K562 (cell line): ENCODE measurements at regions not wholly inside any gene's neighbourhood (a gene's known extent, or its start where the extent isn't known, plus 50 kb on each side); places are given as distances from the start of the nearest gene placed in this dataset.

Experiments
- ATAC-seq: fragments of 200-7000 bp; cut with Tn5 transposase; 3 replicates; pipeline ENCODE4 v1.9.1; 2020; ENCODE audit warnings: moderate library complexity
- BruUV-seq: library from RNA; stranded (reverse); fragments of 400-500 nt; replicated peaks from 2 replicates; lab custom pipeline; 2021; lab: Mats Ljungman, UMichigan
- CTCF ChIA-PET: fragments of 300-600 bp; formaldehyde crosslinking; extraction: SDS; loops from one replicate; lab custom pipeline; 2021; ENCODE audit warnings: low intra/inter-chr PET ratio; lab: Yijun Ruan, JAX
- POLR2A ChIA-PET: fragments of 300-600, 350-650 bp; sonication (Branson Sonifier 250); formaldehyde crosslinking; extraction: SDS; loops from one replicate; lab custom pipeline; 2021; ENCODE audit warnings: antibody characterized with exemption, inconsistent platforms; lab: Yijun Ruan, JAX
- DNase-seq, 4 experiments: peaks; one replicate each; pipeline versions ENCODE4 v3.0.0 to v3.0.0-alpha.2; 2011 to 2018; ENCODE audit warnings: low spot score in 3 of 4, mixed read lengths in 3 of 4; ENCODE audit errors: extremely low read depth in 1 of 4
- FAIRE-seq: peaks from 2 replicates; lab custom pipeline; 2011; peaks lifted over from hg19 to GRCh38; lab: Jason Lieb, UNC
- H2AFZ ChIP-seq: 2 replicates; pipeline ENCODE4 v1.6.0; 2011; ENCODE audit warnings: low read depth, low read length, control low read depth, inconsistent platforms
- H3K27ac ChIP-seq: fragments of 200-600 bp; 3 replicates; pipeline ENCODE4 v1.8.0; 2011; ENCODE audit warnings: low read depth, mild to moderate bottlenecking, control low read depth, inconsistent platforms, low read length, moderate library complexity, mixed read lengths; ENCODE audit errors: extremely low read depth
- H3K27me3 ChIP-seq, 2 experiments: fragments of 300-600 bp in 1 of 2; 2 replicates in 1 of 2; 3 replicates in 1 of 2; pipeline versions ENCODE4 v1.6.0 to v1.8.0; 2011; ENCODE audit warnings: inconsistent platforms in 2 of 2, low read length in 2 of 2, mild to moderate bottlenecking in 1 of 2, mixed read lengths in 1 of 2, moderate library complexity in 1 of 2; ENCODE audit not compliant: control insufficient read depth in 2 of 2, insufficient read depth in 2 of 2
- H3K36me3 ChIP-seq: fragments of 300-600 bp; 3 replicates; pipeline ENCODE4 v1.8.0; 2011; ENCODE audit warnings: mild to moderate bottlenecking, low read length, inconsistent platforms; ENCODE audit not compliant: control insufficient read depth, insufficient read depth
- H3K4me1 ChIP-seq, 2 experiments: fragments of 200-600 bp in 1 of 2; replicated peaks in 1 of 2; 2 replicates in 1 of 2; 3 replicates in 1 of 2; pipeline versions ENCODE4 v1.5.1 to v1.8.0; 2011; ENCODE audit warnings: inconsistent platforms in 2 of 2, low read length in 2 of 2, mild to moderate bottlenecking in 1 of 2, mixed read lengths in 1 of 2, moderate library complexity in 1 of 2; ENCODE audit not compliant: control insufficient read depth in 2 of 2, insufficient read depth in 2 of 2
- H3K4me2 ChIP-seq: 2 replicates; pipeline ENCODE4 v1.6.1; 2011; ENCODE audit warnings: low read length, control low read depth, inconsistent platforms, mixed read lengths; ENCODE audit not compliant: insufficient read depth
- H3K4me3 ChIP-seq: fragments of 200-600 bp; sonication (generic), shearing (Covaris generic); 2 replicates; pipeline ENCODE4 v1.5.1; 2016; ENCODE audit warnings: control low read depth, inconsistent platforms
- H3K79me2 ChIP-seq: fragments of 200-600 bp; 3 replicates; pipeline ENCODE4 v1.8.0; 2011; ENCODE audit warnings: low read length, inconsistent platforms; ENCODE audit not compliant: control insufficient read depth, insufficient read depth
- H3K9ac ChIP-seq, 2 experiments: 2 replicates each; pipeline versions ENCODE4 v1.6.0 to v1.6.1; 2011; ENCODE audit warnings: low read depth in 2 of 2, low read length in 2 of 2, control low read depth in 1 of 2, inconsistent platforms in 1 of 2, mild to moderate bottlenecking in 1 of 2, mixed read lengths in 1 of 2; ENCODE audit not compliant: insufficient read depth in 1 of 2
- H3K9me1 ChIP-seq: one replicate; pipeline ENCODE4 v1.6.0; 2011; ENCODE audit warnings: inconsistent platforms, mild to moderate bottlenecking, low read length, moderate library complexity; ENCODE audit not compliant: control insufficient read depth, insufficient read depth
- H3K9me3 ChIP-seq: replicated peaks from 2 replicates; pipeline ENCODE4 v1.5.1; 2011; ENCODE audit warnings: low read depth, low read length, inconsistent platforms; ENCODE audit not compliant: control insufficient read depth, insufficient read depth
- H4K20me1 ChIP-seq: replicated peaks from 2 replicates; pipeline ENCODE4 v1.6.1; 2011; ENCODE audit warnings: low read length, inconsistent platforms, mixed read lengths; ENCODE audit not compliant: control insufficient read depth, insufficient read depth
- ARID2 ChIP-seq: fragments of 450-650 bp; IDR thresholded peaks from 2 replicates; pipeline ENCODE4 v1.6.1; 2017; ENCODE audit warnings: antibody characterized with exemption, mild to moderate bottlenecking
- ARNT ChIP-seq, 2 experiments: fragments of 450-650 bp; IDR thresholded peaks; 2 replicates each; pipeline ENCODE4 v1.6.1; 2016; ENCODE audit warnings: mild to moderate bottlenecking in 1 of 2
- BRF1 ChIP-seq: IDR thresholded peaks from 3 replicates; pipeline ENCODE4 v1.6.1; 2011; ENCODE audit warnings: borderline replicate concordance, mild to moderate bottlenecking; ENCODE audit not compliant: insufficient read length; ENCODE audit errors: extremely low read depth
- DMBX1 ChIP-seq: fragments of 250-450 bp; sonication (Bioruptor Pico); IDR thresholded peaks from 2 replicates; pipeline ENCODE4 v1.8.0; 2022; ENCODE audit warnings: inconsistent platforms, mild to moderate bottlenecking, moderate library complexity, borderline replicate concordance
- HMGXB4 ChIP-seq: sonication (generic); formaldehyde crosslinking; IDR thresholded peaks from 2 replicates; pipeline ENCODE4 v1.8.1; 2023; ENCODE audit warnings: mild to moderate bottlenecking, missing genetic modification reagents
- KAT2B ChIP-seq: IDR thresholded peaks from one replicate; pipeline ENCODE4 v1.6.1; 2012; ENCODE audit warnings: low read depth, mild to moderate bottlenecking, control low read depth, inconsistent platforms, low read length, moderate library complexity
- KDM1A ChIP-seq, 2 experiments: fragments of 450-650 bp; IDR thresholded peaks; 2 replicates each; pipeline ENCODE4 v1.6.1; 2016; ENCODE audit warnings: mild to moderate bottlenecking in 2 of 2
- PHB2 ChIP-seq: fragments of 450-650 bp; IDR thresholded peaks from 2 replicates; pipeline ENCODE4 v1.6.1; 2017; ENCODE audit warnings: low read depth
- PRMT5 ChIP-seq: sonication (generic); formaldehyde crosslinking; IDR thresholded peaks from 2 replicates; pipeline ENCODE4 v1.5.0; 2020; ENCODE audit warnings: missing genetic modification reagents
- PTBP1 ChIP-seq: fragments of 200-400 bp; formaldehyde crosslinking; IDR thresholded peaks from 2 replicates; pipeline ENCODE4 v1.6.1; 2017; ENCODE audit warnings: low read depth, low read length
- SLC30A9 ChIP-seq: fragments of 250-450 bp; sonication (Bioruptor Pico); IDR thresholded peaks from 2 replicates; pipeline ENCODE4 v1.8.0; 2022; ENCODE audit warnings: mild to moderate bottlenecking, moderate library complexity
- TEAD4 ChIP-seq, 2 experiments: sonication (generic) in 1 of 2; formaldehyde crosslinking in 1 of 2; IDR thresholded peaks; 2 replicates each; pipeline versions ENCODE4 v1.6.1 to v1.8.0; 2012 to 2022; ENCODE audit warnings: borderline replicate concordance in 1 of 2, inconsistent platforms in 1 of 2, low read length in 1 of 2, mild to moderate bottlenecking in 1 of 2, missing genetic modification reagents in 1 of 2
- USF2 ChIP-seq: sonication (generic); formaldehyde crosslinking; IDR thresholded peaks from 2 replicates; pipeline ENCODE4 v1.5.0; 2020; ENCODE audit warnings: missing genetic modification reagents
- ZNF444 ChIP-seq: fragments of 250-450 bp; sonication (Bioruptor Pico); IDR thresholded peaks from 2 replicates; pipeline ENCODE4 v1.4.0; 2020; ENCODE audit warnings: mild to moderate bottlenecking, moderate library complexity
- WGBS: fragments of 100-300 bp; shearing (Covaris generic); methylation state at CpG from one replicate; pipeline ENCODE4 v1.1.6; 2016; ENCODE audit warnings: low coverage, mixed read lengths; ENCODE audit not compliant: insufficient coverage; ENCODE audit errors: missing lambda C conversion rate; 5-methylcytosine and 5-hydroxymethylcytosine counted together
- in situ Hi-C: fragments of 300-500 bp; cut with MboI; formaldehyde crosslinking; loops from 4 replicates; pipeline ENCODE4 v1.15.0; 2018; ENCODE audit warnings: inconsistent platforms, mixed read lengths
- intact Hi-C: fragments of 100-400 bp; cut with micrococcal nuclease; formaldehyde crosslinking; loops from 2 replicates; pipeline ENCODE4 v1.14.2; 2022
- TF ChIP-seq, protein P1 (sequence below): sonication (generic); formaldehyde crosslinking; IDR thresholded peaks from 2 replicates; pipeline ENCODE4 v1.8.0; 2022; ENCODE audit warnings: mild to moderate bottlenecking, low read depth, missing genetic modification reagents
- TF ChIP-seq, protein P2 (sequence below): sonication (generic); formaldehyde crosslinking; IDR thresholded peaks from 2 replicates; pipeline ENCODE4 v1.8.1; 2023; ENCODE audit warnings: mild to moderate bottlenecking, missing genetic modification reagents, moderate library complexity

- TF ChIP-seq, protein P1, sequence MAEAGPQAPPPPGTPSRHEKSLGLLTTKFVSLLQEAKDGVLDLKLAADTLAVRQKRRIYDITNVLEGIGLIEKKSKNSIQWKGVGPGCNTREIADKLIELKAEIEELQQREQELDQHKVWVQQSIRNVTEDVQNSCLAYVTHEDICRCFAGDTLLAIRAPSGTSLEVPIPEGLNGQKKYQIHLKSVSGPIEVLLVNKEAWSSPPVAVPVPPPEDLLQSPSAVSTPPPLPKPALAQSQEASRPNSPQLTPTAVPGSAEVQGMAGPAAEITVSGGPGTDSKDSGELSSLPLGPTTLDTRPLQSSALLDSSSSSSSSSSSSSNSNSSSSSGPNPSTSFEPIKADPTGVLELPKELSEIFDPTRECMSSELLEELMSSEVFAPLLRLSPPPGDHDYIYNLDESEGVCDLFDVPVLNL (CRISPR knock-in tag), result no peak
- no peak for TF ChIP-seq TEAD4 (IDR thresholded peaks at IDR 0.05; ENCODE audit: low read length)
- TF ChIP-seq TEAD4 (CRISPR knock-in tag; IDR thresholded peaks at IDR 0.05; ENCODE audit: borderline replicate concordance), result no peak
- TF ChIP-seq BRF1, result no peak
- TF ChIP-seq USF2 (CRISPR knock-in tag), result no peak
These were observed 106.4 kb downstream of the VAPA start (continued) for GRCh38 chr18:10020171-10020570.

DNA sequence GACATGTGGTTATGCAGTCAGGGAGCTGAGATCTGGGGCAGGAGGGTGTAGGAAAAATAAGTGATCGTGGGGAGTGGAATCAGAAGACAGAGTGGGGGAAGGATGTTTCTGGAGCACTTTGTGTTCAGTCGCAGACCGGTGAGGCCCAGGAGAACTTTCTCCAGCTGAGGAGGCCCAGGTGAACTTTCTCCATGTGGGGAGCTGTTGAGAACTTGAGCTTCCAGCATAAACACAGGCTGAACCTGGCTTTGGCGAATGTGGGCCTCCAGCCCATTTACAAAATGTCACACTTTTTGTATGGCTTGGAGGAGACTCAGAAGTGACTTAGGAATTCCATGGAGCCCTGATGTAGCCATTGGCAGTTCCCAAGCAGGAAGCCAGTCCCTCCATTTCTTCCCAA, 108.5 kb downstream of the VAPA start:
- Histone ChIP-seq H2AFZ (no peak overlapping the region), H3K27ac (no peak overlapping the region), H3K27me3 (peaks cover 35 to 41% of the 10 kb centered on the region in 2 experiments), H3K9me1 (no peaks in the 10 kb centered on the region), H3K9me3 (no peaks in the 10 kb centered on the region), H3K4me3 (no peak overlapping the region), H3K4me2 (no peak overlapping the region), H3K79me2 (no peaks in the 10 kb centered on the region), H3K4me1 (no peaks in the 10 kb centered on the region), H4K20me1 (no peaks in the 10 kb centered on the region), H3K9ac (no peak overlapping the region), H3K36me3 (no peaks in the 10 kb centered on the region)
- 0% methylated on average over 4 of the region's 4 CpGs for WGBS
- no peak for TF ChIP-seq SLC30A9 (CRISPR knock-in tag)
- no peak for TF ChIP-seq KDM1A (IDR thresholded peaks at IDR 0.05)
- TF ChIP-seq HMGXB4 (CRISPR knock-in tag), result no peak
- no peak for TF ChIP-seq PTBP1
- TF ChIP-seq PHB2, result no peak
- no peak for TF ChIP-seq PRMT5 (CRISPR knock-in tag)
- no peak for TF ChIP-seq DMBX1
- TF ChIP-seq ARNT (IDR thresholded peaks at IDR 0.05), result no peak
- TF ChIP-seq, protein P2, sequence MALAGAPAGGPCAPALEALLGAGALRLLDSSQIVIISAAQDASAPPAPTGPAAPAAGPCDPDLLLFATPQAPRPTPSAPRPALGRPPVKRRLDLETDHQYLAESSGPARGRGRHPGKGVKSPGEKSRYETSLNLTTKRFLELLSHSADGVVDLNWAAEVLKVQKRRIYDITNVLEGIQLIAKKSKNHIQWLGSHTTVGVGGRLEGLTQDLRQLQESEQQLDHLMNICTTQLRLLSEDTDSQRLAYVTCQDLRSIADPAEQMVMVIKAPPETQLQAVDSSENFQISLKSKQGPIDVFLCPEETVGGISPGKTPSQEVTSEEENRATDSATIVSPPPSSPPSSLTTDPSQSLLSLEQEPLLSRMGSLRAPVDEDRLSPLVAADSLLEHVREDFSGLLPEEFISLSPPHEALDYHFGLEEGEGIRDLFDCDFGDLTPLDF (CRISPR knock-in tag), result no peak
- no peak for TF ChIP-seq KAT2B
- TF ChIP-seq ZNF444 (CRISPR knock-in tag), result no peak
- no peak for TF ChIP-seq ARID2
- ChIA-PET POLR2A (interaction anchor here (0.7 to 1.0 kb wide), 2 partner anchors 30 to 536 kb away, joined by 3 read pairs; no protein-coding TSS in a partner anchor), CTCF (no interaction called here)
- DNase-seq, result no peak
- intact Hi-C loops, result loop anchor here (5.0 kb wide), 1 partner anchor 50 kb away; no protein-coding TSS in a partner anchor
- BruUV-seq, result no TSS peak
- in situ Hi-C loops, result no loop called here
- no peak for FAIRE-seq
- no peak for ATAC-seq
